Fibroblast of upper back skin (primary cell): ENCODE measurements at regions not wholly inside any gene's neighbourhood (a gene's known extent, or its start where the extent isn't known, plus 50 kb on each side); places are given as distances from the start of the nearest gene placed in this dataset.
"Not testable (repeated sequence)": the region's sequence is repeated elsewhere in the genome, so short reads cannot be mapped to it uniquely, and the experiment has no call there.

Experiments used
- DNase-seq: peaks from one replicate; pipeline ENCODE4 v3.0.0-alpha.2; 2013

DNA sequence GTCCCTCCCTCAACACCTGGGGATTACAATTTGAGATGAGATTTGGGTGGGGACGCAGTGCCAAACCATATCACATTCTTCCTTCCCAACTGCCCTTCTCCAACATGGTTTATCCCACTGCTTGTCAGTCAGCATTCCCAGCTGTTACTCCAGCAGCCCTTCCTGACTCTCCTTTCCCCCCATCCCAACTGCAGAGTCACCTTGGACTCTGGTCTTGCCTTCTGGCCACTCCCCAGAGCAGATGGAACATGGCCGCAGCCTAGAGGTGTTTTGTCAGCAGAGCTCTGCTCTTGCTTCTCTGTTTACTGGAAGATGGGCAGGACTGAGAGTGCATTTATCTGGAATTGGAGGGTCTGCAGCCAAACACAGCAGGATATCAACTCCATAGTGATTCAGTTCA lies 51.2 kb upstream of the MEX3C start:
- no peak for DNase-seq

DNA sequence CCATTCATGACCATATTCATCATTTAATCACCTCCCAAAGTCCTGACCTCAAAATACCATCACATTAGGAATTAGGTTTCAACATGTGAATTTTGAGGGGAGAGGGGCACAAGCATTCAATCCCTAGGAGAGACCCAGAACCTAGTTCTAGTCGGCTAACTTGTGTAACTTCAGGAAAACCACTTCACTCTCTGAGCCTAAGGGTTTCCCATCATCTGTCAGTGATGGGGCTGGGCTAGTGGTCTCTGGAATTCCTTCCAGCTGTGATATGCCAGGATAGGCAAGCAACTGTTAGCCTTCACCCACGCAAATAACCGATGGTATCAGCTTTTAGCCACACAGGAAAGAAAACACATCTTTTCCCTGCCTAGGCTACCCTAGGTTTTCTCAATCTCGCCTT lies 52.5 kb upstream of the MEX3C start:
- no peak for DNase-seq

DNA sequence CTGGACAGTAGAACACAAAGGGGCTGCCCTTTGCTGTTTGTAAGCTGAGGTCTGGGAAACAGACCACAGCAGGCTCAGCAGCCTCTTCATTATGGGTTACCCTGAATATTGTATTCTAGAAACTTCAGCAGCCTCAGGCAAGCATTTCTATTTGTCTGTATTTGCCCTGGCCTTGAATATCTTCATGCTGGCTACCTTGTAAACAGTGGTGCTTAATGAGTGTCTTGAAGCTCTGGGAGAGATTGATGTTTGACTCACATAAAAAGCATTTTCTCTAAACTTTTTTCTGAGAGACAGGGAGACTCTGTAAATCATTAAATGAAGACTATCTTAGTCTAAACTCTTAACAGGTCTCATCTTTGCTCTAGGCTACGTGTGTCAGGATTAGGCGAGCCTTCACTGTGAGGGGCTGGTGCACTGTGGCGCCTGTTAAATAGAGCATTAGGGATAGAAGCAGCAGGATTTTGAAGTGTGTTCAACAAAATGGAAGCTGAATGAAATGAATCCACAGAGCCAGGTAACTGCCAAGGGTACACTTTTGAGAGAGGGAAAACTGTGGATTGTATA lies 53.1 kb upstream of the MEX3C start:
- no peak for DNase-seq

DNA sequence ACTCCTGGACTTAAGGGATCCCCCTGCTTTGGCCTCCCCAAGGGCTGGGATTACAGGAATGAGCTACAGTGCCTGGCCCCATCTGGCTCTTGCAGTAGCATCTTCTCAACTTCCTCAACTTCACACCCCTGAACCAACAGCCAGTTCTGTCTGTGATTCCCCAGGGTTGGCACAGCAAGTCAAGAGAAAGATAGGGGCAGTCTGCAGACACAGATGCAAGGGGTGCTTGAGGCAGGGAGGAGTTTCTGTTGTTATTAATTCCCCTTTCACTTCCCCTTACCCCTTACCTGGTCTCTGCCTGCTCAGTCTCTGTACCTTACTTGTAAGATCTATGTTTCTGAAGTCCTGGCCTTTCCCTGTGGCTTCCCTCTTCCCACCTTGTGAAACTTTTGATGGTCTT lies 54.1 kb upstream of the MEX3C start:
- DNase-seq = no peak

DNA sequence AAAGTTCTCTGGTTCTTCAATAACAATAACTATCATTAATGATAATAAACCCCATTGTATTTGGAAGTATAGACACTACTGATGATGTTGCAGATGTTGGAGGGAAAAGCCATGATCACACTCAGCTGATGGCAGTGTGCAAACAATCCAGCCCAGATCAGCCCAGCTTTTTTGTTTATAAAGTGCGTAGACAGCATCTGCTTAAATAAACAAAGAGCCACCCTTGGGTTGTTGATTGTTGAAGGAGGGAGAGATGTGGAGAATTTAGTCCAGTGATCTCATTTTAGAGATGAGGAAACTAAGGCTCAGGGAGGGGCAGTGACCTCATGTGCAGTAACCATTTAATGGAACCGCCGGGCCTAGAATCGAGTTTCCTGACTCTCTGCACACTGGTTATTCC lies 56.0 kb upstream of the MEX3C start:
- DNase-seq = no peak

DNA sequence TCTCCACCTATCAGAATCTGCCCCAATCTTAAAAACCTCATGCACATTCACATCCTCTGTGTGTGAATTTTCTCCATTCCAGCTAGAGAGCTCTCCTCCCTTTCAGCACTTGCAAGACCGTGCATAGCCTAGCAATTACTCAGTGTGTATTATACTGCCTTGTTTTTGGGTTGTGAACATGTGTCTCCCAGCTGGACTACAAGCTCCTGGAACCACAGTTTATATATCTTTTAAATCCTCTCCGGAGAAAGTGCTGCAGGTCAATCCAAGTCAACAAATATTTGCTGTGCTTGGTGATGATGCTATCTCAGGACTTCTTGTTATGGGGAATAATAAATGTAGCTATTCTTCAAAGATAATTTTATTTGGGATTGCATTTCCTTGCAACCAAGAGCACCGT lies 58.2 kb upstream of the MEX3C start:
- DNase-seq = no peak

DNA sequence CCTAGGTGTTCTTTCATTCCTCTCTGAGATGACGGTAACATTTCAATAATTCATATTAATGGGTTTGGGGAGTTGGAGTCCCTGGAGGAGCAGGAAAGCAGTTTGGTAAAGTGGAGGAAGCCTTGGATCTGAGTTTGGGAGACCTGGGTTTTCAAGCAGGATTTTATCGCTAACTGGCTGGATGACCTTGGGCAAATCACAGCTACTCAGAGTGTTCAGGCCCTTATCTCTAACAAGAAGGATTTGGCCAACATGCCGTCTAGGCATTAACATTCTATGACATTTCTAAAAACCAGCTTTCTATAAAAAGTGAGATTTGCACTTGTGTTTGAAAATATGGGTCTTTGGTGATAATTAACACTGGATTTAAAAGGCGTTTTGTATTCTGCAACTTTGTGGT lies 59.7 kb upstream of the MEX3C start:
- no peak for DNase-seq

DNA sequence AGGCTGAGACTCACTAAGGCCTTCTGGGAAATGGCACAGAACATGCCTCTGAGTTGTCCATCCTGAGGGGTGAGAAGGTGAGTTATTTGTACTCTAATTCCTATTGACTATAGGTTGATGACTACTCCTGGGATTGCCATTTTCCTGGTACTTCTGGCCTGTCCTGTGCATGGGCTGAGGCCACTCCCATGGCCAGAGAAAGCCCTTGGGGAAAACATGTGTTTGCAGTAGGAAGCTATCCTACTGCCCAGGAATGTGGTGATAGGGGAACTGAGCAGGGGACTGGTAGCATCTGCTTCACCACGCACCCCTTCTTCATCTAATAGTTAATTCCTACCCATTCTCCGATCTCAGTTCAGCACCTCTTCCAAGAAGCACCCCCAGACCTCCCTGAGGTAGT lies 62.6 kb upstream of the MEX3C start:
- no peak for DNase-seq

DNA sequence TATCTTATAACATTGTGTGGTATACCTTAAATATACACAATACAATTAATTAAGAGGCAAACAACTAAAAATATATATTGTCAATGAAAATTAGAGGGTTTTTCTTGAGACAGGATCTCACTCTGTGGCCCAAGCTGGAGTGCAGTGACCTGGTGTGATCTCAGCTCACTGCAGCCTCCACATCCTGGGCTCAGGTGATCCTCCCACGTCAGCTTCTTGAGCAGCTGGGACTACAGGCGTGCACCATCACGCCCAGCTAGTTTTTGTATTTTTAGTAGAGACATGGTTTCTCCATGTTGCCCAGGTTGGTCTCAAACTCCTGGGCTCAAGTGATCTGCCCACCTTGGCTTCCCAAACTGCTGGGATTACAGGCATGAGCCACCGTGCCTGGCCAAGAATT lies 68.6 kb upstream of the MEX3C start:
- DNase-seq = not testable (repeated sequence)

DNA sequence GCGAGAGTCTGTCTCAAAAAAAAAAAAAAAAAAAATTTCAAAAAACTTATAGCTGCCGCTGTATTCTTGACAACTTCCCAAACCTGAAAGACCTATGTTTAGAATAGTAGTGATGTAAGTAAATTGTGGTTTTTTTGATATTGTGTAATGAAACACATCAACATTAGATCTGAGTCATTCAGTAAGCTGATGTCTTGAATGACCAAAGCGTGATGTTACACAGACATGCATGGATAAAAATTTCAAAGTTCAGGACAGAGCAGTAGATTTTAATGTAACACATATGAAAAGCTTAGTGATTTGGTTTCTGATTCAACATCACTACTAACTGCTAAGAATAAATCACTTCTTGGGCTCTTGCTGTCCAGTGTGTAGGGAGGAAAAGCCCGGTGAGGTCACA lies 69.3 kb upstream of the MEX3C start:
- DNase-seq = no peak

DNA sequence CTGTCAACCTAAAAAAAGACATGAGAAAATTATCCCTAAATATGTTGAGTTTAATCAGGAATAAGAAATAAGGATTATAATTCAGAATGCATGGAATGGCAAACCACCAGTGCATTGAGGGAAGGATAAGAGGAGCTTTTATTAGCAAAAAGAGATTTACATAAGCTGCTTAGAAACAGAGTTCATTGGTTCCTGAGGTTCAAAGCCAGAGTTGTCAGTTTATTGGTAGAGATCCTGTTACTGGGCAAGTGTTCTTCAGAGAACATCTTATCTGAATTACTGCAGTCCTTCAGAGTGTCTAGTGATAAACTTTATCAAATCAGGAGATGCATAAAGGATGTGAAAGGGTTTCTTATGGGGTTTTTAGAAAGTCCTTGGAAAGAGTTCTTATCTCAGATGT lies 76.0 kb upstream of the MEX3C start:
- DNase-seq = no peak

DNA sequence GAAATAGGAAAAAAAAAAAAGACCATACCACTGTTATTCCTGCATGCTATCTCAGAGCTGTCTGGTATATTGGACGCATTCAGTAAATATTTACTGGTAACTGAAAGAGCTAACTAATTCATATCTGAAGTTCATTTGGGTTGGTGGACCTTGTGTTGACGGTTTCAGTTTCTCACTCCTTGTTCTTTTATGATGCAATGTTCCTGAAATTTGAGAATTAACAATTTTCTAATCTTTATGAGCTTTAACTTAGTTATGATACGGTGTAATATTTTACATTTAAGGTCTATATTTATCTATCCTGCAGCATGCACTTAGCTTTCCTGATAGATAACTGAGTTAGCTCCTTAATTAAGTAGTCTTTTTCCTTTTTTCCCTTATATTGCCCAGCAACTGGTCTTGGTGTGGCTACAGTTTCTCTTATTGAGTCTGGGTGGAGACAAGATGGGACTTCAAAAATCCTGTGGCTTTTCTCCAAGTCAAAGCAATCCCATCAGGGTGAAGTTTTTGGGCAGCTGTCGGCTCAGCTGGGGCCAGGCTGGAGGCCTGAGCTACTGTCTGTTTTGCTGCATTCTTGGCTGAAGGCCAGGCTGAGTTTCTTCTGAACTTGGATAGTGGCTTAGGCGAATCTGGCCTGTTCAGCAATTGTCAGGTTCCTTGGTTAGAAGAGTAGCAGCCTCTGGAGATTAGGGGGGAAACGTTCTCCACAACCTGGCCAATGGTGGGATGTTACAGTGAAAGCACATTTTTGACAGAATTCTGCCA lies 78.4 kb upstream of the MEX3C start:
- peak; percentile 27 for DNase-seq

DNA sequence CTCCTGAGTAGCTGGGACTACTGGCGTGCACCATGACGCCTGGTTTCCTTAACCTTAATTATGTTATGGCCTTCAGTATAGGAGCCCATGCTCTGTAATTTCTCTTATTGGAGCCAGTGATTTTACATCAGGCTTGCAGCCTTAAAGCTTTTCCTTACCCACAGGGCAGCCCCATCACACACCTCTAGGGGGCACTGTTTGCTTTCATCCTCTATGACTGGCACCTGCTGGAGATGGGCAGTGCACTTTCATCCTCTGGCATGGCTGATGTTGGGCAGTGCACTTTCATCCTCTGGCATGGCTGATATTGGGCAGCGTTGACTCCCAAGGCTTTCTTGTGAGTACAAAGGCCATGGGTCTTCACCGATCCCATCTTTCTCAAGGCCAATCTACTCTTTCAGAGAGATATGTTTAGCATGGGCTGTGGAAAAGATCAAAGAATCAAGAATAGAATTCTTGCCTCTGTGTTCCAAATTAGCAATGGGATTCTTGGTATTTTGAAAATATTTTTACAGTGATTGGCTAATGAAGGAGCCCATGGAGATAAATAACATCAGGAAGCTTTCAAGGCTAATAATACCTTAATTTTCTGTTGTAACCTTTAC lies 80.7 kb upstream of the MEX3C start:
- DNase-seq = no peak

DNA sequence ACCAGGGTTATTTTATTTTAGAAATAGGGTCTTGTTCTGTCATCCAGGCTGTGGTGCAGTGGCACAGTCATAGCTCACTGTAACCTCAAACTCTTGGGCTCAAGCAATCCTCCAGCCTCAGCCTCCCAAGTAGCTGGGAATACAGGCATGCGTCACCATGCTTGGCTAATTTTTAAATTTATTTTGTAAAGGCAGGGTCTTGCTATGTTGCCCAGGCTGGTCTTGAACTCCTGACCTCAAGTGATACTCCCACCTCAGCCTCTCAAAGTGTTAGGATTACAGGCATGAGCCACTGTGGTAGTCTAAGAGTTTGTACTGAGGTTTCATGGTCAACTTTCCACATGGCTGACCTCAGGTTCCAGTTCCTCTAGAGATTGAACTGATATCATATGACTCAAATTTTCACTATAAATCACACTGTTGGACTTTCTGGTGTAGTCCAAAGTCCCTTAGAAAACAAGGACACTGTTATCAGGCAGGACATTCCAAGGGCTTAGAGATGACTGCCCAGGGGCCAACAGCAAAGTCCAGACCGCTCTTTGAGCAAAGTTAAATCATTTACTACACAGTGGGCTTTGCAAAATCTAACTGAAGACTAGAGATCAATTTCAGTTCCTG lies 82.0 kb upstream of the MEX3C start:
- DNase-seq = no peak

DNA sequence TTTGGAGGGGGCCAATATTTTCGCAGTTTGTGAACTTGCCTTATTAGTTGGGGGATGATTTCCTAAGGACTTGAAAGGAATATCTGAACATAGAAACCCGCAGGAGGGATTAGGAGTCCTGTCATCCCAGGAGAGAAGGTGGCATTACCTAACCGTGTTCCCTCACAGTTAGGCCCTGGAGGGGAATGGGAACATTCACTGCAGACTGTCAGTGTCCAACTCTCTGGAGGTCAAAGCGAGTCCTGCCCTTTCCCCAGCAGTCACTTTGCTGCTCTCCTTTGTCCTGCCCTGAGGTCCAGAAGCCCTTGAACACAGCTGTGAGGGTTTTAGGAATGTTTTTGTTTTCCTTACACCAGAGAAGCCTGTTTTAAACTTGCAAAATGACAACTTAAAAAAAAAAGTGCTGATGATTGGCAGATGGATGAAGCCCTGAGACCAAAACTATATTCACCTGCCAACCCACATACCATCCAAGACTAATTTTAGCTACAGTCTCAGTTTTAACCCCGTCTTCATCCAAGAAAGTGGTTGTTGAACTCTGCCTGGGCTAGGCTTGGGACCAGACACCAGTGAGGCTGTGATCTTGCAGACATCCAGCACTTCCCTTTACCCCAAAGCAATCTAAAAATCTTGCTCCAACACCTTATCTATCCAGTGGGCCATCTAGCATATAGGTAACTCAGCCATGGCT lies 90.5 kb upstream of the MEX3C start:
- no peak for DNase-seq

DNA sequence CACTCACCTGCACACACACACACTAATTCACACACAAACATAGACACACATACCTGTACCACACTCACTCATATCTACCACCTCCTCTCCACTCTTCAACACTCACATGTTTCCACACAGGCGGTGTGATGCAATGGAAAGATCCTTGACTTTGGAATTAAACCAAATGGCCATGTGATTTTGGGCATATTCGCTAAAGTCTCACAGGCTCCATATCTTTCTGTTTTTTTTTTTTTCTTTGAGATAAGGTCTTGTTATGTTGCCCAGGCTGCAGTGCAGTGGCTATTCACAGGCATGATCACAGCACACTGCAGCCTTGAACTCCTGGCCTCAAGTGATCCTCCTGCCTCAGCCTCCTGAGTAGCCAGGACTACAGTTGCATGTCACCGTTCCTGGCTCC lies 91.1 kb upstream of the MEX3C start:
- no peak for DNase-seq

DNA sequence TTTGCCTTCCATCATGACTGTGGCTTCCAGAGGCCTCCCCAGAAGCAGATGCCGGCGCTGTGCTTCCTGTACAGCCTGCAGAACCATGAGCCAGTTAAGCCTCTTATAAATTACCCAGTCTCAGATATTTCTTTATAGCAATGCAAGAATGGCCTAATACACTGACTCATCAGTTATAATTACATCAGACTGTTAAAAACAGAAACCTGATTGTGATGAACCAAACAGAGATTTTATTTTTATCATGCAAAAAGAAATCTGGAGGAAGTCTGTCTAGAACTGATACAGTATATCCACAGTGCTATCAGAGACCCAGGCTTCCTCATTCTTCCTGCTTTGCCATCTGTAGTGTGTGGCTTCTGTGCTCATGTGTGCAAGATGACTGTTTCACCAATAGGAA lies 93.4 kb upstream of the MEX3C start:
- no peak for DNase-seq

DNA sequence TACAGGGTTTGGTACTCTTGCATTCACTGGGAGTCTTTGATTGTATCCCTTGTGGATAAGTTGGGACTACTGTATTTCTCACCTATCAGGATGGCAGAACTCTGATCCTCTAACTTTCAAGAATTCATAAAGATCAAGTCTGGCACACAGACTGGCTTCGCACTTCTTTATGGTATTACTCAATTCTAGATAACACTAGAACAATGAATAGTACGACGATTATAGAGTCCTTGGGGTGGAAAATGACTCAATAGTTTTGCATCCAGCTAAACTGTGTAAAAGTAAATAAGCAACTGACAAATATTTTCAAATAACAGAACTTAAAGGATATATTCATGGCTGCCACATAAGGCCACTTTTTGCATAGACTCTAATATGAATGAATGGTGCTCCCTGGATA lies 103.4 kb upstream of the MEX3C start:
- DNase-seq = no peak

DNA sequence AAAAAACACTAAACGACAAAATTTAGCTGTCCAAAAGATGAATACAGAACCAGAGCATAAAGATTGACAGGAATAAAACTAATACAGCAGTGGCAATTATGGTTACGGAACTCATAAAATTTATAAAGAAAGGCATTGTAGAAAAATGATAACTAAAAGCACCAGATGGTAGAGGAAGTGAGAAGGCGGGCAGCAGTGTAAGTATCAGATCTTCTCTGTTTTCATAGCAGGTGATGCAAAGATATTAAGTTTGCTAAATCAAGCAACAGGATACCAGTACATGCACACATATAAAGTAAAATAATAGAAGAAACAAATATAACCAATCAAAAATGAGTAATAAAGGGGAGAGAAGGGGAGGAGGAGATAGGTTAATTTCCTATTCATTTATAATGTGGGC lies 103.9 kb upstream of the MEX3C start:
- no peak for DNase-seq

DNA sequence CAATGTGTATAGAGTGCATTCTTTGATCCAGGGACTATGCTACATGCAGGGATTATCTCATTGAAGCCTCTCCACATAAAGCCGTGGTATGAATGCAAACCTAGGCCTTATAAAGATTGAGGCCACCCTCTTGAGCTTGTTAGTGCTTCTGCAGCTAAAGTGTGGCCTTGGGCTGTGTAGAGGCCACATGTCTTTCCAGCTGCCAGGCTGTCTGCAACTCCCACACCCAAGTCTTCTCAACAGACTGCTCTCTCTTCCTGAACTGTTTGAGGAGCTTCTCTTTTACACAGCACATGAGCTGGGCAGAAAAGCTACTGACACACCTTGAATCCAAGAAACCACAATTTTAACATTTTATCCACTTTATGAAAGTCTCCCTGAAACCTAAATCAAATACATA lies 119.2 kb upstream of the MEX3C start:
- no peak for DNase-seq

DNA sequence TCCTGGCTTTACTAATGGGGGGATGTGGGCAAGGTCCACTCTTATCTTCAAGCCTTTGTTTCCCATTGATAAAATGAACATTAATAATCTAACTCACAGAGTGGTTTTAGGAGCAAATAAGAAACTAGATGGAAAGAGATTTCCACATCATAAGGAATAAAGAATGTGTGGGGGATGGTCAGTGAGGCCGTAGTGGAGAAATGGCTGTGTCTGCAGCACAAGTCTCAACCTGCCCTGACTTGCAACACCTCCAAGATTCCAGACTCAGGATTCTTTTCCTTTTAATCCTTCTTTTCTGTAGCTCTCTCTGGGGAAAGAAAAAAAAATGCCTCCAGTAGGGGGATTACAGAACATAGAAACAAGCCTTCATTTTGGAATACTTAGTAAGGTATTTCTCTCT lies 124.2 kb upstream of the MEX3C start:
- DNase-seq = no peak

DNA sequence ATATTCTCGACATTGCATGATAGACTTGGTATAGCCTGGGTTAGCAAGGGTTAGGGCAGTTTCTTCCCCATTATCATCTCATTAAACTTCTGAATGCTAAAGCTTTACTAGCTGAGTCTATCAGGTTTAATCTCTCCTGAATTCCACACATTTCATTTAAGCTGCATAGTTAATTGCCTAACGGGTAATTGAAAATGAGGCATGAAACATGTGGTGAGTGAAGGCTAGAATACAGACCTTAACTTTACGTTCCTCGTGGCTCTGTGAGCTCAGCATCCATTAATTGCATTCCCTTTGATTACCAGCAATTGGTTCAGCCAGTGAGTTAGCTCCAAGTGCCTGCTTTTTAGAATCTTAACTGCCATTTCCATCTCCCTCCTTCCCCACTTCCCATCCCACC lies 126.5 kb upstream of the MEX3C start:
- no peak for DNase-seq

DNA sequence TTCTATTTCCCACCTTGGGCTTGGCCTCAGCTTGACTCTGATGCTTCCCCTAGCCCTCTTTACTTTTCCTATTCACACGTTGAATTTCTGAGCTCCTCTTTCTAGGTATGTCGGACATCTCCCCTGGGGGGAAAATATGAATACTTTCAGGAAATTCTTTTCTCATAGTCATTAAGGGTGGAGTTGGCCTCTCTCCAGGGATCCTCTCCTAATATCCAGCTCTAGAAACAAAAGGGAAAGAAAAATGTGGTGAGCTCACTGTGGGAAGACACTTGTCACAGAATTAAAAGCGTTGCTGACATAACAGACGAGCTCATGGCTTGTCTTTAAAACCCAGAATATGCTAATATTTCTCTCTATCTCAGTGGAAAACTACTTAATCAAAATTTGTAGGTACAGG lies 132.7 kb upstream of the MEX3C start:
- peak; percentile 46 for DNase-seq

DNA sequence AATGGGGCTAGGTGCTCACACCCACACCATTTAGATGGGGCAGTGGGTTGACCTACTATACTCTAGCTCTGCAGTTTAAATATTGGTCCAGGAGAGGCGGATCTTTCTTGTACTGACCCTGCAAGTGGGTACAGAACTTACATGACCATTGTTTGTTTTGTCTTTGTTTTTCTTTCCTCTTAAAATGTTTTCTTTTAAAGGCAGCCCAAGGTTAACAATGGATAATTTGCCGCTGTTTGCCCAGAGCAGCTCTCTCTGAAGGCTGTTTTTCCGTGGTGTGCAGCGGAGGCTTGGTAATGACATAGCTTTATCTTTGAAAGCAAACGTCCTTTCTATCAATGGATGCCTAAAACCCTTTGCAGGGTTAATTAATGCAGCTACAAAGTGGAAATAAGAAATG lies 133.3 kb upstream of the MEX3C start:
- no peak for DNase-seq
